Skeletal muscle tissue (tissue), 3 donors: ENCODE measurements at regions not wholly inside any gene's neighbourhood (a gene's known extent, or its start where the extent isn't known, plus 50 kb on each side); places are given as distances from the start of the nearest gene placed in this dataset.

Experiments
- H3K27ac ChIP-seq: one replicate; pipeline ENCODE4 v1.7.0; 2013; ENCODE audit warnings: mild to moderate bottlenecking, low read depth, low read length, inconsistent platforms
- H3K27me3 ChIP-seq, 3 donors: one replicate each; pipeline ENCODE4 v1.7.0; 2013; ENCODE audit warnings: low read length in 3 of 3; ENCODE audit not compliant: control insufficient read depth in 3 of 3, insufficient read depth in 3 of 3
- H3K36me3 ChIP-seq, 3 donors: one replicate each; pipeline ENCODE4 v1.7.0; 2013; ENCODE audit warnings: low read length in 3 of 3; ENCODE audit not compliant: control insufficient read depth in 3 of 3, insufficient read depth in 3 of 3
- H3K4me1 ChIP-seq, 3 donors: one replicate each; pipeline ENCODE4 v1.7.0; 2013; ENCODE audit warnings: low read length in 3 of 3, mild to moderate bottlenecking in 3 of 3; ENCODE audit not compliant: control insufficient read depth in 3 of 3, insufficient read depth in 3 of 3
- H3K4me3 ChIP-seq, 3 donors: one replicate each; pipeline ENCODE4 v1.7.0; 2013; ENCODE audit warnings: low read length in 3 of 3
- H3K9ac ChIP-seq, 3 donors: one replicate each; pipeline ENCODE4 v1.7.0; 2013; ENCODE audit warnings: low read length in 3 of 3, mild to moderate bottlenecking in 3 of 3, moderate library complexity in 2 of 3, low read depth in 1 of 3
- H3K9me3 ChIP-seq, 3 donors: one replicate each; pipeline ENCODE4 v1.7.0; 2013; ENCODE audit warnings: low read length in 3 of 3; ENCODE audit not compliant: control insufficient read depth in 3 of 3
- donor health status: Osteomylitis.

DNA sequence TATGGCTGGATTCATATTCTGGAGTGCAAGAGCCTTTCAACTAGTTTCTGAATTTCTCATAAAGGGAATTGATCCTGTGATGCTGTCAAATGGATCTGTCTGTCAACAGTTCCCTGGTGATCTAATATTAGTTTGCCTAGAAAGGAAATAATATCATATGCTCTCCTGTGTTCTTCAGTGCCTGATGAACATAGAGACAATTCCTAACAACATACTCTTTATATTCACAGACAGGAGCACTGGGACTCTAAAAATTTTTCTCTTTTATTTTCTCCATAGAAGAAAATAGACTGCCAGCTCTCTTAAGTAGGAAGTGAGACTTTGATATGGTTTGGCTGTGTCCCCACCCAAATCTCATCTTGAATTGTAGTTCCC is 259.7 kb downstream of the TMX3 start:
- Histone ChIP-seq H3K4me1 (no peaks in the 10 kb centered on the region), H3K9me3 (no peaks in the 10 kb centered on the region), H3K4me3 (no peak overlapping the region), H3K27me3 (no peaks in the 10 kb centered on the region), H3K9ac (no peak overlapping the region), H3K27ac (no peak overlapping the region), H3K36me3 (no peaks in the 10 kb centered on the region)

DNA sequence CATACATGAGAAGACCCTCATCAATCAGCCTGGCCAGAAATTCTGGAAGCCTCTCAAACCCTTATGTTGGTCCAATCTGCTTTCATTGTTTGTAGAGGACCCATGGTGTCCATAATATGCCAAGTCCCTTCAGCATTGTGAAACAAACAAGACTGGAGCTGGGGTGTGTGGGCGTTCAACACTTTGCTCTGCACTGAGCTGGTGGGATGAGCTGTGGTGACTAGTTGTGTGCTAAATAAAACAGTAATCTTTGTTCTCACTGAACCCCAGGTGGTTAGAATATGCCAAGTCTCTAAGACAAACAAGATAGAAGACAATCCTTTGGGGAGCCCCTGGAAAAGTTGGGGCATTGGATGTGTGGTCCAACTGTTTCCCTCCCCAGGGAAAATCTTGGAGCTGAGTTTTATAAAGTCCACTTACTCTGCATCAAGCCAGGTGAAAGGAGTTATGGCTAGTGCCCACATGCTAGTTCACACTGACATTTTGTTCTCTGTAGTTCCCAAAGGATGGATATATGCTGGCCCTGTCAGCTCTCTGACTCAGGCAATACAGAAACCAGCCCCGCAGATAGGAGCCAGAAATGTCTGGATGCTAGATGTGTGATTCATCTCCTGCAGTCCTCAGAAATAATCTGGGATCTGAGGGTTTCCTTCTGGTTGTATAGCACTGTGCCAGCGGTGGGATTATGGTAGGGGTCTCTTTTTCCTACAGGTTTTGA is 260.2 kb downstream of the TMX3 start:
- no peaks in the 10 kb centered on the region for H3K27me3 ChIP-seq
- no peaks in the 10 kb centered on the region for H3K36me3 ChIP-seq
- H3K27ac ChIP-seq = no peak overlapping the region
- H3K4me1 ChIP-seq = no peaks in the 10 kb centered on the region
- no peak overlapping the region for H3K4me3 ChIP-seq
- H3K9me3 ChIP-seq = no peaks in the 10 kb centered on the region
- no peak overlapping the region for H3K9ac ChIP-seq

DNA sequence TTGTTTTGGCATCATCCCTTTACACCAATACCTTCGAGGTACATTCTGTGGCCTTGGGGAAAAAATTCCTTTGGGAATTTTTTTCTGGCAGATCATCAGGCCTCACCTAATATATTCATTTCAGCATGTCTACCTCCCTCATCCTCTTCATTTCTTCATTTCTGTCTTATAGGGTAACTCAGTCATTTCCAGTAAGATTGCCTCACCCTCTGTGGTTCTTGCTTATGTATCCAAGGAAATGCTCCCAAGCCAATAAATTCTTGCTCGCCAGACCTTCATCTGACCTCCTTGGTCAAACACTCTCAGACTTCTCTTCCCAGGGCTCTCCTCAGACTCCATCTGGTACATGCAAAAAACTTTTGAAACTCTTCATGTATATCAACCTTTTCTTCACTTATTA is 265.6 kb downstream of the TMX3 start:
- no peaks in the 10 kb centered on the region for H3K9me3 ChIP-seq
- no peaks in the 10 kb centered on the region for H3K4me1 ChIP-seq
- no peaks in the 10 kb centered on the region for H3K36me3 ChIP-seq
- H3K4me3 ChIP-seq = no peak overlapping the region
- no peaks in the 10 kb centered on the region for H3K27me3 ChIP-seq
- no peak overlapping the region for H3K9ac ChIP-seq
- H3K27ac ChIP-seq = no peak overlapping the region

DNA sequence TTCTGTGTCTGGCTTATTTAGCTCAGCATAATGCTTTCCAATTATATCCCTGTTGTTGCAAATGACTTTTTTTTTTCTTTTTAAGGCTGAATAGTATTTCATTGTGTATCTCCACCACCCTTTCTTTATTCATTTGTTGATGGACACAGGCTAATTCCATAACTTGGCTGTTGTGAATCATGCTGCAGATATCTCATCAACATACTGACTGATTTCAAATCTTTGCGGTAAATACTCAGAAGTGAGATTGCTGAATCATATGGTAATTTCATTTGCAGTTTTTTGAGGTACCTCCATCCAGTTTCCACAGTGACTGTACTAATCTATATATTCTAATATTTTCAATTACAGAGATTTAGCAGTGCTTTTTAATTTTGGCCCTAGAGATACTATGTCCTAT is 266.2 kb downstream of the TMX3 start:
- Histone ChIP-seq H3K27ac (no peak overlapping the region), H3K9ac (no peak overlapping the region)

DNA sequence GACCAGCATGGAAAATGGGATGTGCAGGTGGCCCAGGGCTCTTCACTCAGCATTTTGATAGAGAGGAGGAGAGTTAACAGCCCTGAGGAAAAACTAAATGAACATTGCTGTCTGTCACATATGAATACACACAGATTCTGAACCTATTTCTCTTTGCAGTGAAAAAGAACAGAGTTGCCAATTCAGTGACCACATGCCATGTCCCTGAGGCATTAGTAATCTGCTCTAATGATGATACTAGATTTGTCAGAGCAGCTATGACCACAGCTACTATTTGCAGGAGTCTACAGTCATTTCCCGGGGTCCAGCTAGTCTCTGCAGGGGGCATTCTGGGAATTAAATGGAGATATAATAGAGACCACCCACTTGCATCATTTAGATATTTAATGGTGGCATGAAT is 267.6 kb downstream of the TMX3 start:
- H3K27ac ChIP-seq = no peak overlapping the region
- H3K27me3 ChIP-seq = no peaks in the 10 kb centered on the region
- no peak overlapping the region for H3K9ac ChIP-seq
- no peak overlapping the region for H3K4me3 ChIP-seq
- no peaks in the 10 kb centered on the region for H3K36me3 ChIP-seq
- H3K9me3 ChIP-seq = no peaks in the 10 kb centered on the region
- no peaks in the 10 kb centered on the region for H3K4me1 ChIP-seq

More for the DNA sequence above, 266.2 kb downstream of the TMX3 start:
- H3K27me3 ChIP-seq = no peaks in the 10 kb centered on the region
- no peaks in the 10 kb centered on the region for H3K36me3 ChIP-seq
- no peaks in the 10 kb centered on the region for H3K9me3 ChIP-seq
- no peak overlapping the region for H3K4me3 ChIP-seq
- no peaks in the 10 kb centered on the region for H3K4me1 ChIP-seq

DNA sequence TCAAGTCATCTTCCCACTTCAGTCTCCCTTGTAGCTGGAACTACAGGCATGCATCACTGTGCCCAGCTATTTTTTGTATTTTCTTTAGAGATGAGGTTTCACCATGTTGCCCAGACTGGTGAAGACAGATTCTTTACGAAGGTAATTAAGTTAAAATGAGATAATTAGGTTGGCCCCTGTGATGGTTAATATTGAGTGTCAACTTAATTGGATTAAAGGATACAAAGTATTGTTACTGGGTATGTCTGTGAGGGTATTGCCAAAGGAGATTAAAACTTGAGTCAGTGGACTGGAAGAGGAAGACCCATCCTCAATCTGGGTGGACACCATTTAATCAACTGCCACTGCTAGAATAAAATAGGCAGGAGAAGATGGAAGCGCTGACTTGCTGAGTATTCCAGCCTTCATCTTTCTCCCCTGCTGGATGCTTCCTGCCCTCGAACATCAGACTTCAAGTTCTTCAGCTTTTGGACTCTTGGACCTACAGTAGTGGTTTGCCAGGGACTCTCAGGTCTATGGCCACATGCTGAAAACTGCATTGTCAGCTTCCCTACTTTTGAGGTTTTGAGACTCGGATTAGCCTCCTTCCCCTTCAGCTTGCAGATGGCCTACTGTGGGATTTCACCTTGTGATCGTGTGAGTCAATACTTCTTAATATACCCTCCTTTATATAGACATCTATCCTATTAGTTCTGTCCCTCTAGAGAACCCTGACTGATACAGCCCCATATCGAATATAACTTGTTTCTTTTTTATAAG is 269.1 kb downstream of the TMX3 start:
- H3K4me1 ChIP-seq = no peaks in the 10 kb centered on the region
- no peaks in the 10 kb centered on the region for H3K36me3 ChIP-seq
- H3K4me3 ChIP-seq = no peak overlapping the region
- H3K9me3 ChIP-seq = no peaks in the 10 kb centered on the region
- no peak overlapping the region for H3K9ac ChIP-seq
- H3K27ac ChIP-seq = no peak overlapping the region
- H3K27me3 ChIP-seq = no peaks in the 10 kb centered on the region

DNA sequence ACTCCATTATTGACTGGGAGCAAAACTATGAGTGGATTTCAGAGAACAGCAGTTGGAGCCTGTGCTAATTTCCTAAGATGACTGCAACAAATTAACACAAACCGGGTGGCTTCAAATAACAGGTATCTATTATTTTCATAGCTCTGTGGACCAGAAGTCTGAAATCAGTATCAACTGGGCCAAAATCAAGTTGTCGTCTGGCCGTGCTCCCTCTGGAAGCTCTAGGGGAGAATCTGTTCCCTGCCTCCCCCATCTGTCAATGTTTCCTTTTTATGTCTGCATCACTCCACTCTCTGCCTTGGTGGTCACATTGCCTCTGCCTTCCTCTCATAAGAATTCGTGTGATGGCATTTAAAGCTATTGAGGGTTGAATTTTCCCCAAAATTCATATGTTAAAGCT is 269.8 kb downstream of the TMX3 start:
- Histone ChIP-seq H3K9me3 (no peaks in the 10 kb centered on the region), H3K27ac (no peak overlapping the region), H3K9ac (no peak overlapping the region), H3K4me1 (no peaks in the 10 kb centered on the region), H3K4me3 (no peak overlapping the region), H3K36me3 (no peaks in the 10 kb centered on the region), H3K27me3 (no peaks in the 10 kb centered on the region)

DNA sequence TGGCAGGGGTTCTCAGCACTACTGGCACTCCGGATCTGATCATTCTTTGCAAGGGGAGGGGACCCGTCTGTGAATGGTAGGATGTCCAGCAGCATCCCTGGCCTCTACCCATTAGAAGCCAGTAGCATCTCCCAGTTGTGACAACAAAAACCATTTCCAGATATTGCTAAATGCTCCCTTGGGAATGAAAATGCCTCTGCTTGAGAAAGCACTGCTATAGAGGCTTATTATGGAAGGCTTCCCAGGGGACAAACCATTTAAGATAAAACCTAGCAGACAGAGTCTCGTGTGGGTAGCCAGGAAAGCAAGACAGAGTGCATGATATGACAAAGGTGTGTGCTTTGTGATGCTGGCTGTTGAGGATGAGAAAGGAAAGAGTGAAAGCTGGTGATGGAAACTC is 273.7 kb downstream of the TMX3 start:
- H3K27ac ChIP-seq = no peak overlapping the region
- no peaks in the 10 kb centered on the region for H3K27me3 ChIP-seq
- no peaks in the 10 kb centered on the region for H3K36me3 ChIP-seq
- H3K9ac ChIP-seq = no peak overlapping the region
- no peaks in the 10 kb centered on the region for H3K4me1 ChIP-seq
- no peaks in the 10 kb centered on the region for H3K9me3 ChIP-seq
- no peak overlapping the region for H3K4me3 ChIP-seq

DNA sequence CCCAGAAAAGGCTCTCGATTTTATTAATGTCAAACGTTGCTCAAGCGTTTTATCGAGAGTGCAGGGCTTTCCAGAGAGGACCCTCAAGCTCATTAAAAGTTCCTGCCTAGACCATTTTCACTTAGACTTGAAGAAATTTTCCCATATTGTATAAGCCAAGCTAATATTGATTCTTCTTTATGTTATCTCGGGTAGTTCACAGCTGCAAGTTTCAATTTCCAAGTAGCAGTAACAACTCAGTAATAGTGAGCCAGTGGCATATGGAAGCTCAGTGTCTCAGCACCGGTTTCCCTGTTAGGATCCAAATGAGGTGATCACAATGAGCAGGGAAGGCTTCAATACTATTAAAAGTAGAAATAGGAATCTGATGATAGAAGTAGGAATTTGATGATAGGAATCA is 274.5 kb downstream of the TMX3 start:
- Histone ChIP-seq H3K4me1 (no peaks in the 10 kb centered on the region), H3K27ac (no peak overlapping the region), H3K9me3 (no peaks in the 10 kb centered on the region), H3K36me3 (no peaks in the 10 kb centered on the region), H3K9ac (no peak overlapping the region), H3K27me3 (no peaks in the 10 kb centered on the region), H3K4me3 (no peak overlapping the region)

DNA sequence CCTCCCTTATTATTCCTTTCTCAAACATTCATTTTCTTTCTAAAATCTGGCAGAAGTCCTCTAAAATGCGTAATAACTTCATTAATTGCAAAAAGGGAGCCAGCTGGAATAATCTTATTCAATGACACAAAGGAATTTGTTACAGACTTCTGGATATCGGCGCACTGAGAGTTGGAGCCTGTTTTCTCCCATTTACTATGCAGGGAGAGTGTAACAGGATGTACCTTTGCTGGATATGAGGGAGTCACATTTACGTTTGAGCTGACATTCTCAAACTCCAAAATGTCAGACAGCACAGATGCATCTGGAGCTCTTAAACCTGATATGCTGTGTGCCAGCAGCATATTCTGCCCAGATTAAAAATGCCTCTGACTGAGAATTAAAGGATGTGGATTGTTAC is 275.3 kb downstream of the TMX3 start:
- Histone ChIP-seq H3K36me3 (no peaks in the 10 kb centered on the region), H3K4me3 (no peak overlapping the region), H3K9ac (no peak overlapping the region), H3K9me3 (no peaks in the 10 kb centered on the region), H3K27me3 (no peaks in the 10 kb centered on the region), H3K4me1 (no peaks in the 10 kb centered on the region), H3K27ac (no peak overlapping the region)
